ENCODE measurements at regions not wholly inside any gene's neighbourhood (a gene's known extent, or its start where the extent isn't known, plus 50 kb on each side); places are given as distances from the start of the nearest gene placed in this dataset.

- H3K36me3 ChIP-seq (ENCODE audit: insufficient read depth, low read length, poor library complexity, severe bottlenecking): no peaks in the 10 kb centered on the region
- CTCF ChIA-PET: no interaction called here
- intact Hi-C loops (cut with micrococcal nuclease; ENCODE audit: unreplicated experiment): no loop called here
These were observed 495.6 kb upstream of the ISX start for GRCh38 chr22:34570408-34570807.

DNA sequence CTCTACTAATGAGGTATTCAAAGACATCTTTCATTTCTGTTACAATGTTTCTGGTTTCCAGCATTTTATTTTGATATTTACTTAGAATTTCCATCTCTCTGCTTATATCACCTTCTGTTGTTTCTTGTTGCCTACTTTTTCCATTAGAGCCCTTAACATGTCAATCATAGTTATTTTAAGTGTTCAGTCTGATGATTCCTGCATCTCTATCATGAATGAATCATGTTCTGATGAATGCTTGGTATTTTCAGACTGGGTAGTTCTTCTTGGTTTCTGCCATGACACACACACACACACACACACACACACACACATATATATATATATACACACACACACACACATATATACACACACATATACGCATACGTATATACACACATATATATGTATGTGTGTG, 486.4 kb upstream of the ISX start:
- TF ChIP-seq EZH2 (IDR thresholded peaks at IDR 0.05; ENCODE audit: borderline replicate concordance, low read depth, low read length, poor library complexity, severe bottlenecking): no peak
- TF ChIP-seq CTCF (conservative IDR thresholded peaks at IDR 0.05; ENCODE audit: low read depth, low read length): no peak
- POLR2A ChIA-PET (ENCODE audit: low non-redundant PET): no interaction called here
- peaks cover 6% of the 10 kb centered on the region for H3K9me3 ChIP-seq (ENCODE audit: low read depth, low read length, poor library complexity, severe bottlenecking)

More at GRCh38 chr22:34570408-34570807, 495.6 kb upstream of the ISX start:
- H3K27ac ChIP-seq (ENCODE audit: low read depth, low read length, poor library complexity, severe bottlenecking): no peak overlapping the region
- no peaks in the 10 kb centered on the region for H3K9me3 ChIP-seq (ENCODE audit: low read depth, low read length, poor library complexity, severe bottlenecking)
- H3K4me1 ChIP-seq (ENCODE audit: insufficient read depth, low read length, poor library complexity, severe bottlenecking): no peaks in the 10 kb centered on the region
- DNase-seq (ENCODE audit: low spot score): no peak
- POLR2A ChIA-PET (ENCODE audit: low non-redundant PET): no interaction called here
- TF ChIP-seq EZH2 (IDR thresholded peaks at IDR 0.05; ENCODE audit: borderline replicate concordance, low read depth, low read length, poor library complexity, severe bottlenecking): no peak
- TF ChIP-seq CTCF (conservative IDR thresholded peaks at IDR 0.05; ENCODE audit: low read depth, low read length): no peak
- no TSS peak for BruUV-seq (replicated peaks)
- H3K27me3 ChIP-seq (replicated peaks; ENCODE audit: insufficient read depth, low read depth, low read length, poor library complexity): no peaks in the 10 kb centered on the region
- no peak overlapping the region for H3K4me3 ChIP-seq (ENCODE audit: low read depth, low read length, poor library complexity, severe bottlenecking)

GRCh38 chr22:34587357-34588356, 478.3 kb upstream of the ISX start:
- H3K9me3 ChIP-seq (ENCODE audit: low read depth, low read length, poor library complexity, severe bottlenecking): no peaks in the 10 kb centered on the region
- DNase-seq (ENCODE audit: low spot score): no peak
- ChIA-PET CTCF (no interaction called here), POLR2A (ENCODE audit: low non-redundant PET) (no interaction called here)
- no peaks in the 10 kb centered on the region for H3K4me1 ChIP-seq (ENCODE audit: insufficient read depth, low read length, poor library complexity, severe bottlenecking)
- H3K27me3 ChIP-seq (replicated peaks; ENCODE audit: insufficient read depth, low read depth, low read length, poor library complexity): no peaks in the 10 kb centered on the region
- no TSS peak for BruUV-seq (replicated peaks)
- no peak overlapping the region for H3K27ac ChIP-seq (ENCODE audit: low read depth, low read length, poor library complexity, severe bottlenecking)
- no peak for TF ChIP-seq EZH2 (IDR thresholded peaks at IDR 0.05; ENCODE audit: borderline replicate concordance, low read depth, low read length, poor library complexity, severe bottlenecking)
- no peak for TF ChIP-seq CTCF (conservative IDR thresholded peaks at IDR 0.05; ENCODE audit: low read depth, low read length)
- intact Hi-C loops (cut with micrococcal nuclease; ENCODE audit: unreplicated experiment): no loop called here
- H3K4me3 ChIP-seq (ENCODE audit: low read depth, low read length, poor library complexity, severe bottlenecking): no peak overlapping the region
- H3K36me3 ChIP-seq (ENCODE audit: insufficient read depth, low read length, poor library complexity, severe bottlenecking): no peaks in the 10 kb centered on the region

More for the DNA sequence above, 486.4 kb upstream of the ISX start:
- DNase-seq (ENCODE audit: low spot score): no peak
- CTCF ChIA-PET: no interaction called here
- no TSS peak for BruUV-seq (replicated peaks)
- intact Hi-C loops (cut with micrococcal nuclease; ENCODE audit: unreplicated experiment): no loop called here
- Histone ChIP-seq H3K36me3 (ENCODE audit: insufficient read depth, low read length, poor library complexity, severe bottlenecking) (no peaks in the 10 kb centered on the region), H3K27me3 (replicated peaks; ENCODE audit: insufficient read depth, low read depth, low read length, poor library complexity) (no peaks in the 10 kb centered on the region), H3K4me1 (ENCODE audit: insufficient read depth, low read length, poor library complexity, severe bottlenecking) (no peaks in the 10 kb centered on the region), H3K4me3 (ENCODE audit: low read depth, low read length, poor library complexity, severe bottlenecking) (no peak overlapping the region), H3K27ac (ENCODE audit: low read depth, low read length, poor library complexity, severe bottlenecking) (no peak overlapping the region)

Data from A673 (cell line).